Smooth muscle cell (in vitro differentiated cells): ENCODE measurements at regions not wholly inside any gene's neighbourhood (a gene's known extent, or its start where the extent isn't known, plus 50 kb on each side); places are given as distances from the start of the nearest gene placed in this dataset.

Source experiments
- DNase-seq: peaks from one replicate; lab custom pipeline; 2025; ENCODE audit not compliant: unreplicated experiment; lab: John Stamatoyannopoulos, UW
- H2AFZ ChIP-seq: fragments of 200-600 bp; sonication (generic); 2 replicates; pipeline ENCODE4 v1.6.0; 2016; ENCODE audit warnings: antibody characterized with exemption, low read depth, mild to moderate bottlenecking
- H3F3A ChIP-seq: fragments of 200-600 bp; sonication (generic); 2 replicates; pipeline ENCODE4 v1.6.0; 2017; ENCODE audit warnings: antibody characterized with exemption, low read depth
- H3K27ac ChIP-seq: fragments of 200-600 bp; sonication (generic); 2 replicates; pipeline ENCODE4 v1.5.1; 2016; ENCODE audit warnings: low read depth, mild to moderate bottlenecking
- H3K27me3 ChIP-seq: fragments of 200-600 bp; sonication (generic); 2 replicates; pipeline ENCODE4 v1.6.1; 2016; ENCODE audit warnings: low read depth, mild to moderate bottlenecking
- H3K36me3 ChIP-seq: fragments of 200-600 bp; sonication (generic); 2 replicates; pipeline ENCODE4 v1.5.1; 2016; ENCODE audit warnings: low read depth
- H3K4me1 ChIP-seq: fragments of 200-600 bp; sonication (generic); 2 replicates; pipeline ENCODE4 v1.5.1; 2016; ENCODE audit warnings: low read depth
- H3K4me2 ChIP-seq: fragments of 200-600 bp; sonication (generic); 2 replicates; pipeline ENCODE4 v1.6.0; 2016; ENCODE audit warnings: mild to moderate bottlenecking
- H3K4me3 ChIP-seq: fragments of 200-600 bp; sonication (generic); 2 replicates; pipeline ENCODE4 v1.5.1; 2016; ENCODE audit warnings: mild to moderate bottlenecking
- H3K79me2 ChIP-seq: fragments of 200-600 bp; sonication (generic); 2 replicates; pipeline ENCODE4 v1.6.0; 2016; ENCODE audit warnings: low read depth, mild to moderate bottlenecking
- H3K9ac ChIP-seq: fragments of 200-600 bp; sonication (generic); 2 replicates; pipeline ENCODE4 v1.6.0; 2016; ENCODE audit warnings: low read depth
- H3K9me3 ChIP-seq: fragments of 200-600 bp; sonication (generic); replicated peaks from 2 replicates; pipeline ENCODE4 v1.5.1; 2016; ENCODE audit warnings: low read depth
- H4K20me1 ChIP-seq: fragments of 200-600 bp; sonication (generic); 2 replicates; pipeline ENCODE4 v1.6.0; 2016; ENCODE audit warnings: low read depth
- CTCF ChIP-seq: fragments of 200-600 bp; sonication (generic); IDR thresholded peaks from 2 replicates; pipeline ENCODE4 v1.5.1; 2017; ENCODE audit warnings: borderline replicate concordance, mild to moderate bottlenecking, antibody characterized with exemption; ENCODE audit not compliant: insufficient read depth, poor library complexity, severe bottlenecking
- WGBS: methylation state at CpG from one replicate; pipeline ENCODE4 v1.1.7; 2016; ENCODE audit warnings: low lambda C conversion rate; 5-methylcytosine and 5-hydroxymethylcytosine counted together

- no peak overlapping the region for H2AFZ ChIP-seq
- no peaks in the 10 kb centered on the region for H4K20me1 ChIP-seq
- H3F3A ChIP-seq = no peaks in the 10 kb centered on the region
- no peak overlapping the region for H3K9ac ChIP-seq
- no peak for DNase-seq
- WGBS = 87% methylated on average over 3 of the region's 3 CpGs
- no peak for TF ChIP-seq CTCF
- no peaks in the 10 kb centered on the region for H3K36me3 ChIP-seq
- no peak overlapping the region for H3K4me3 ChIP-seq
- H3K27me3 ChIP-seq = no peaks in the 10 kb centered on the region
- H3K79me2 ChIP-seq = no peaks in the 10 kb centered on the region
- no peaks in the 10 kb centered on the region for H3K4me1 ChIP-seq
- no peak overlapping the region for H3K27ac ChIP-seq
- no peak overlapping the region for H3K4me2 ChIP-seq
- no peaks in the 10 kb centered on the region for H3K9me3 ChIP-seq
Measured at GRCh38 chr1:95366498-95366897, 132.5 kb downstream of the RWDD3 start.

GRCh38 chr1:95368178-95368577, 134.2 kb downstream of the RWDD3 start:
- WGBS = 75% methylated on average over 4 of the region's 4 CpGs
- DNase-seq = no peak
- no peak overlapping the region for H3K9ac ChIP-seq
- no peaks in the 10 kb centered on the region for H3K27me3 ChIP-seq
- no peak overlapping the region for H3K4me3 ChIP-seq
- no peak for TF ChIP-seq CTCF
- no peak overlapping the region for H3K4me2 ChIP-seq
- H3K79me2 ChIP-seq = no peaks in the 10 kb centered on the region
- no peak overlapping the region for H3K27ac ChIP-seq
- H3K36me3 ChIP-seq = no peaks in the 10 kb centered on the region
- H3K9me3 ChIP-seq = no peaks in the 10 kb centered on the region
- H3F3A ChIP-seq = no peaks in the 10 kb centered on the region
- no peaks in the 10 kb centered on the region for H4K20me1 ChIP-seq
- H2AFZ ChIP-seq = no peak overlapping the region
- H3K4me1 ChIP-seq = no peaks in the 10 kb centered on the region

GRCh38 chr1:95369985-95370690, 136.1 kb downstream of the RWDD3 start:
- Histone ChIP-seq H3K9ac (no peak overlapping the region), H3K4me1 (no peaks in the 10 kb centered on the region), H2AFZ (no peak overlapping the region), H3K79me2 (no peaks in the 10 kb centered on the region), H3F3A (no peaks in the 10 kb centered on the region), H3K27ac (no peak overlapping the region), H3K36me3 (no peaks in the 10 kb centered on the region), H3K9me3 (no peaks in the 10 kb centered on the region), H4K20me1 (no peaks in the 10 kb centered on the region), H3K4me3 (no peak overlapping the region), H3K4me2 (no peak overlapping the region), H3K27me3 (no peaks in the 10 kb centered on the region)
- no peak for DNase-seq
- 89% methylated on average over 7 of the region's 7 CpGs for WGBS
- TF ChIP-seq CTCF = no peak
